PC-3 (cell line): ENCODE measurements at regions not wholly inside any gene's neighbourhood (a gene's known extent, or its start where the extent isn't known, plus 50 kb on each side); places are given as distances from the start of the nearest gene placed in this dataset.

Experiments
- ATAC-seq: fragments of 200-7000 bp; cut with Tn5 transposase; 2 replicates; pipeline ENCODE4 v1.9.1; 2020; ENCODE audit warnings: mild to moderate bottlenecking, moderate library complexity
- BruUV-seq: library from RNA; stranded (reverse); fragments of 400-500 nt; replicated peaks from 2 replicates; lab custom pipeline; 2021; lab: Mats Ljungman, UMichigan
- CTCF ChIA-PET: fragments of 300-600 bp; sonication (Branson Sonifier 250); formaldehyde crosslinking; loops from one replicate; lab custom pipeline; 2022; ENCODE audit warnings: antibody characterized with exemption; lab: Charles Lee
- POLR2A ChIA-PET: fragments of 300-600 bp; sonication (Branson Sonifier 250); formaldehyde crosslinking; loops from one replicate; lab custom pipeline; 2022; ENCODE audit warnings: antibody characterized with exemption; ENCODE audit not compliant: unreplicated experiment; lab: Charles Lee
- DNase-seq: peaks from one replicate; pipeline ENCODE4 v3.0.0-alpha.2; 2015
- H2AFZ ChIP-seq: fragments of 300-600 bp; sonication (generic); 2 replicates; pipeline ENCODE4 v1.6.0; 2016; ENCODE audit warnings: antibody characterized with exemption, low read length
- H3F3A ChIP-seq: fragments of 300-600 bp; sonication (generic); one replicate; pipeline ENCODE4 v1.6.0; 2017; ENCODE audit warnings: antibody characterized with exemption, low read length, control low read depth, mild to moderate bottlenecking; ENCODE audit not compliant: unreplicated experiment
- H3K27ac ChIP-seq: fragments of 300-600 bp; sonication (generic); 2 replicates; pipeline ENCODE4 v1.5.1; 2016; ENCODE audit warnings: mild to moderate bottlenecking, low read length
- H3K27me3 ChIP-seq: fragments of 300-600 bp; sonication (generic); 2 replicates; pipeline ENCODE4 v1.6.1; 2016; ENCODE audit warnings: low read length, mixed read lengths
- H3K36me3 ChIP-seq: fragments of 300-600 bp; sonication (generic); 2 replicates; pipeline ENCODE4 v1.6.1; 2016; ENCODE audit warnings: low read depth, mixed run types, low read length, mixed read lengths
- H3K4me1 ChIP-seq: fragments of 300-600 bp; sonication (generic); 2 replicates; pipeline ENCODE4 v1.5.1; 2016; ENCODE audit warnings: low read length; ENCODE audit not compliant: insufficient read depth
- H3K4me2 ChIP-seq: fragments of 300-600 bp; sonication (generic); 2 replicates; pipeline ENCODE4 v1.6.0; 2016; ENCODE audit warnings: low read length
- H3K4me3 ChIP-seq: fragments of 300-600 bp; sonication (generic); 2 replicates; pipeline ENCODE4 v1.5.1; 2016; ENCODE audit warnings: mild to moderate bottlenecking, low read length, mixed read lengths
- H3K79me2 ChIP-seq: fragments of 300-600 bp; sonication (generic); 2 replicates; pipeline ENCODE4 v1.6.1; 2017; ENCODE audit warnings: low read length, mixed read lengths
- H3K9ac ChIP-seq: fragments of 300-600 bp; sonication (generic); 2 replicates; pipeline ENCODE4 v1.6.0; 2016; ENCODE audit warnings: mild to moderate bottlenecking, low read length
- H3K9me2 ChIP-seq: fragments of 300-600 bp; sonication (generic); replicated peaks from 2 replicates; pipeline ENCODE4 v1.6.1; 2016; ENCODE audit warnings: mixed run types, low read length, mixed read lengths
- H3K9me3 ChIP-seq: fragments of 300-600 bp; sonication (generic); 2 replicates; pipeline ENCODE4 v1.6.1; 2016; ENCODE audit warnings: low read length, mixed read lengths
- H4K20me1 ChIP-seq: fragments of 300-600 bp; sonication (generic); 2 replicates; pipeline ENCODE4 v1.6.1; 2016; ENCODE audit warnings: low read length, mixed read lengths
- EZH2 ChIP-seq: fragments of 300-600 bp; sonication (generic); IDR thresholded peaks from one replicate; pipeline ENCODE4 v1.6.1; 2017; ENCODE audit warnings: antibody characterized with exemption, mild to moderate bottlenecking, low read length; ENCODE audit not compliant: unreplicated experiment
- EZH2phosphoT487 ChIP-seq: fragments of 300-600 bp; sonication (generic); IDR thresholded peaks from 2 replicates; pipeline ENCODE4 v1.6.1; 2018; ENCODE audit warnings: mild to moderate bottlenecking, antibody characterized with exemption, low read length, borderline replicate concordance
- intact Hi-C: fragments of 100-400 bp; cut with micrococcal nuclease; formaldehyde crosslinking; loops from 2 replicates; pipeline ENCODE4 v1.9.0; 2023
- TF ChIP-seq, protein P1 (sequence below): fragments of 300-600 bp; sonication (generic); conservative IDR thresholded peaks from 2 replicates; pipeline ENCODE4 v1.5.1; 2017; ENCODE audit warnings: antibody characterized with exemption, low read depth, mild to moderate bottlenecking, low read length

GRCh38 chr21:17197996-17198395 lies 314.8 kb upstream of the CXADR start:
- no TSS peak for BruUV-seq
- intact Hi-C loops, result no loop called here
- peaks cover 30% of the 10 kb centered on the region for H3K9me3 ChIP-seq
- ATAC-seq, result no peak
- no peak for DNase-seq
- H3K9me2 ChIP-seq, result no peaks in the 10 kb centered on the region
- no peaks in the 10 kb centered on the region for H3F3A ChIP-seq
- H3K27me3 ChIP-seq, result no peaks in the 10 kb centered on the region
- H3K4me1 ChIP-seq, result no peaks in the 10 kb centered on the region
- no peak overlapping the region for H2AFZ ChIP-seq
- H3K4me3 ChIP-seq, result no peak overlapping the region
- ChIA-PET CTCF (no interaction called here), POLR2A (no interaction called here)
- no peak overlapping the region for H3K4me2 ChIP-seq
- TF ChIP-seq, protein P1, sequence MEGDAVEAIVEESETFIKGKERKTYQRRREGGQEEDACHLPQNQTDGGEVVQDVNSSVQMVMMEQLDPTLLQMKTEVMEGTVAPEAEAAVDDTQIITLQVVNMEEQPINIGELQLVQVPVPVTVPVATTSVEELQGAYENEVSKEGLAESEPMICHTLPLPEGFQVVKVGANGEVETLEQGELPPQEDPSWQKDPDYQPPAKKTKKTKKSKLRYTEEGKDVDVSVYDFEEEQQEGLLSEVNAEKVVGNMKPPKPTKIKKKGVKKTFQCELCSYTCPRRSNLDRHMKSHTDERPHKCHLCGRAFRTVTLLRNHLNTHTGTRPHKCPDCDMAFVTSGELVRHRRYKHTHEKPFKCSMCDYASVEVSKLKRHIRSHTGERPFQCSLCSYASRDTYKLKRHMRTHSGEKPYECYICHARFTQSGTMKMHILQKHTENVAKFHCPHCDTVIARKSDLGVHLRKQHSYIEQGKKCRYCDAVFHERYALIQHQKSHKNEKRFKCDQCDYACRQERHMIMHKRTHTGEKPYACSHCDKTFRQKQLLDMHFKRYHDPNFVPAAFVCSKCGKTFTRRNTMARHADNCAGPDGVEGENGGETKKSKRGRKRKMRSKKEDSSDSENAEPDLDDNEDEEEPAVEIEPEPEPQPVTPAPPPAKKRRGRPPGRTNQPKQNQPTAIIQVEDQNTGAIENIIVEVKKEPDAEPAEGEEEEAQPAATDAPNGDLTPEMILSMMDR, result no peak
- TF ChIP-seq EZH2 (no peak), EZH2phosphoT487 (no peak)
- no peaks in the 10 kb centered on the region for H3K36me3 ChIP-seq
- H3K9ac ChIP-seq, result no peak overlapping the region
- H3K27ac ChIP-seq, result no peak overlapping the region
- H3K79me2 ChIP-seq, result no peaks in the 10 kb centered on the region
- H4K20me1 ChIP-seq, result no peaks in the 10 kb centered on the region

- Histone ChIP-seq H3K36me3 (no peaks in the 10 kb centered on the region), H3K79me2 (no peaks in the 10 kb centered on the region), H3K4me2 (no peak overlapping the region), H3F3A (no peaks in the 10 kb centered on the region), H3K4me3 (no peak overlapping the region), H3K4me1 (no peaks in the 10 kb centered on the region), H3K27ac (no peak overlapping the region), H3K9me3 (peaks cover 26% of the 10 kb centered on the region), H2AFZ (no peak overlapping the region), H4K20me1 (no peaks in the 10 kb centered on the region), H3K9ac (no peak overlapping the region), H3K9me2 (no peaks in the 10 kb centered on the region), H3K27me3 (no peaks in the 10 kb centered on the region)
- ChIA-PET POLR2A (no interaction called here), CTCF (no interaction called here)
- DNase-seq, result no peak
- TF ChIP-seq, protein P1, result no peak
- TF ChIP-seq EZH2 (no peak), EZH2phosphoT487 (no peak)
- BruUV-seq, result no TSS peak
- ATAC-seq, result no peak
- intact Hi-C loops, result no loop called here
Observed at GRCh38 chr21:17200250-17200649, 312.6 kb upstream of the CXADR start.

DNA sequence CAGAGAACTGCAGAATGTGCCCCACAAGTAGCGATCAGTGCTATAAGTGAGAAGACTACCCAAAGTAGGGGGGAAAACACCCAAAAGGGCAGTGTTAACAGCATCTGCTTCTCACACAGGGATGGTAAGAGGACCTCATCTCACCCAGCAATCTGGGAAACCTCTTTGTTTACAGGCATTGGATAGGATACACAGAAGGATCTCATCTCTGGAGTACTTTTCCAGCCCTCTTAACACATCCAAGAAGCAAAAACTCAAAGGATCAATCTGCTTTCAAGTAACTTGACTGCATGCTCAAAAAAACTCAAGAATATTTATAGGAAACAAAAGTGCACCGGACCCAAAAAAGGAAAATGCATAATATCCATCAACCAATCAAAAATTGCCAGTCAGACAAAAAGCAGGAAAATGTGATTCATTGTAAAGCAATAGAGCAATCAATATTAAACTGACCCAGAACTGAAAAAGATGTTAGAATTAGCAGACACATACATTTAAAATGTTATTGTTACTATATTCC lies 311.0 kb upstream of the CXADR start:
- no peak overlapping the region for H3K4me2 ChIP-seq
- H2AFZ ChIP-seq, result no peak overlapping the region
- ChIA-PET POLR2A (no interaction called here), CTCF (no interaction called here)
- DNase-seq (no peak), ATAC-seq (no peak)
- H3K9me2 ChIP-seq, result no peaks in the 10 kb centered on the region
- intact Hi-C loops, result no loop called here
- H4K20me1 ChIP-seq, result no peaks in the 10 kb centered on the region
- H3K27me3 ChIP-seq, result no peaks in the 10 kb centered on the region
- no peak overlapping the region for H3K9ac ChIP-seq
- no peaks in the 10 kb centered on the region for H3K79me2 ChIP-seq
- H3K9me3 ChIP-seq, result peaks cover 25% of the 10 kb centered on the region
- H3K36me3 ChIP-seq, result no peaks in the 10 kb centered on the region
- H3K4me1 ChIP-seq, result no peaks in the 10 kb centered on the region
- no TSS peak for BruUV-seq
- TF ChIP-seq EZH2, result no peak
- TF ChIP-seq, protein P1, result no peak
- TF ChIP-seq EZH2phosphoT487, result no peak
- no peak overlapping the region for H3K27ac ChIP-seq
- H3K4me3 ChIP-seq, result no peak overlapping the region
- no peaks in the 10 kb centered on the region for H3F3A ChIP-seq
